LNCaP clone FGC (cell line): ENCODE measurements at regions not wholly inside any gene's neighbourhood (a gene's known extent, or its start where the extent isn't known, plus 50 kb on each side); places are given as distances from the start of the nearest gene placed in this dataset.
"Not testable (repeated sequence)": the region's sequence is repeated elsewhere in the genome, so short reads cannot be mapped to it uniquely, and the experiment has no call there.

Source experiments
- DNase-seq: peaks from one replicate; pipeline ENCODE4 v3.0.0-alpha.2; 2011; ENCODE audit warnings: low read depth
- H3K4me3 ChIP-seq: 2 replicates; pipeline ENCODE4 v1.5.1; 2011; ENCODE audit warnings: mild to moderate bottlenecking, low read depth, low read length, control low read depth
- CTCF ChIP-seq: IDR thresholded peaks from 2 replicates; pipeline ENCODE4 v1.5.1; 2012; ENCODE audit warnings: mild to moderate bottlenecking; ENCODE audit not compliant: control insufficient read depth, insufficient read depth; ENCODE audit errors: extremely low read depth

GRCh38 chr13:38226496-38226895 lies 123.2 kb upstream of the UFM1 start:
- no peak for DNase-seq
- no peak for TF ChIP-seq CTCF
- no peak overlapping the region for H3K4me3 ChIP-seq

GRCh38 chr13:38223089-38223488 lies 126.6 kb upstream of the UFM1 start:
- DNase-seq, result no peak
- no peak overlapping the region for H3K4me3 ChIP-seq
- TF ChIP-seq CTCF, result peak; percentile 22; the same call in 1 of the 2 replicates

GRCh38 chr13:38221120-38221519 lies 128.5 kb upstream of the UFM1 start:
- H3K4me3 ChIP-seq, DNase-seq: not testable (repeated sequence)

GRCh38 chr13:38216181-38216580 lies 133.5 kb upstream of the UFM1 start:
- TF ChIP-seq CTCF, result no peak
- no peak for DNase-seq
- H3K4me3 ChIP-seq, result no peak overlapping the region

- DNase-seq, result no peak
- H3K4me3 ChIP-seq, result no peak overlapping the region
- TF ChIP-seq CTCF, result no peak
Observed at GRCh38 chr13:38213314-38213713, 136.3 kb upstream of the UFM1 start.

- H3K4me3 ChIP-seq, result no peak overlapping the region
- DNase-seq, result no peak
- no peak for TF ChIP-seq CTCF
Observed at GRCh38 chr13:38210928-38211596, 138.6 kb upstream of the UFM1 start.

- TF ChIP-seq CTCF, result no peak
- no peak for DNase-seq
- no peak overlapping the region for H3K4me3 ChIP-seq
Observed at GRCh38 chr13:38204556-38204955, 145.1 kb upstream of the UFM1 start.
